Esophagus squamous epithelium (tissue), 4 donors: ENCODE measurements at regions not wholly inside any gene's neighbourhood (a gene's known extent, or its start where the extent isn't known, plus 50 kb on each side); places are given as distances from the start of the nearest gene placed in this dataset.

Source experiments
- POLR2A ChIP-seq, 4 donors: fragments of 450-650 bp; IDR thresholded peaks; one replicate each; pipeline ENCODE4 v1.6.1; 2017; ENCODE audit warnings: antibody characterized with exemption in 4 of 4, mild to moderate bottlenecking in 4 of 4, moderate library complexity in 3 of 4
- TF ChIP-seq, protein P1 (sequence below), 6 experiments: fragments of 450-650 bp in 4 of 6; fragments of 200-600 bp in 2 of 6; sonication (generic) in 2 of 6; IDR thresholded peaks; one replicate each; pipeline ENCODE4 v1.5.1; 2016 to 2019; ENCODE audit warnings: antibody characterized with exemption in 6 of 6, mild to moderate bottlenecking in 4 of 6, moderate library complexity in 4 of 6

DNA sequence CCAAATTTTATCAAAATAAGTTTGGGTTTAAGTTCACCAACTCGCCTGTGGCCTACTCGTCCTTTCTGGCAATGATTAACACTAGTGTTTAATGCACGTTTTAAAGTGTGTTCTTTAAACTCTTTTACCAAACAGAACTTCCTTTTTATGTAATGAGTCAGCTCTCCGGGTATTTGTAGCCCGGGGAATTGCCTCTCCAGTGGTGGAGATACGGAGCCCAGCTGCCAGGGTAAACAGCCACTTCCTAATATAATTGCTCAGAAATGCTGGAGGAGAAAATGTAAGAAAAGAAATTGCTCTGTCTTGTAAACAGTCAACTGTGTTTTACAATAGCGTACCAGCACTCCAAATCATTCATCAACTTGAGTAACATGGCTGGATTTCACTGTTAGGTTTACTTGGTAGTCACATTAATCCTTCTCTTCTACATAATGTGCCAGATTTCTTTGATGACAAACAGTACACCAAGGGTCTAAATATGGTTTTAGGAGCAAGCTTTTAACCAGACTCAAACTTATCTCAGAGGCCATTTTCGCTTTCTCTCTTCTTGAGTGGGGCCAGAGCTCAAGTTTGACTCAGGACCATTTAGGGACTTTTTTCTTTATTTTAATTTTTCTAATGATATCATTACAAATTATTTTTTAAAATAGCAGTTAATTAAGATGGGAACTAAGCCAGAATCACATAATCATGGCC lies 101.2 kb upstream of the SLC38A2 start:
- TF ChIP-seq, protein P1, sequence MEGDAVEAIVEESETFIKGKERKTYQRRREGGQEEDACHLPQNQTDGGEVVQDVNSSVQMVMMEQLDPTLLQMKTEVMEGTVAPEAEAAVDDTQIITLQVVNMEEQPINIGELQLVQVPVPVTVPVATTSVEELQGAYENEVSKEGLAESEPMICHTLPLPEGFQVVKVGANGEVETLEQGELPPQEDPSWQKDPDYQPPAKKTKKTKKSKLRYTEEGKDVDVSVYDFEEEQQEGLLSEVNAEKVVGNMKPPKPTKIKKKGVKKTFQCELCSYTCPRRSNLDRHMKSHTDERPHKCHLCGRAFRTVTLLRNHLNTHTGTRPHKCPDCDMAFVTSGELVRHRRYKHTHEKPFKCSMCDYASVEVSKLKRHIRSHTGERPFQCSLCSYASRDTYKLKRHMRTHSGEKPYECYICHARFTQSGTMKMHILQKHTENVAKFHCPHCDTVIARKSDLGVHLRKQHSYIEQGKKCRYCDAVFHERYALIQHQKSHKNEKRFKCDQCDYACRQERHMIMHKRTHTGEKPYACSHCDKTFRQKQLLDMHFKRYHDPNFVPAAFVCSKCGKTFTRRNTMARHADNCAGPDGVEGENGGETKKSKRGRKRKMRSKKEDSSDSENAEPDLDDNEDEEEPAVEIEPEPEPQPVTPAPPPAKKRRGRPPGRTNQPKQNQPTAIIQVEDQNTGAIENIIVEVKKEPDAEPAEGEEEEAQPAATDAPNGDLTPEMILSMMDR (IDR thresholded peaks at IDR 0.05), result no peak
- no peak for TF ChIP-seq POLR2A (IDR thresholded peaks at IDR 0.05)
